Activated CD8-positive, alpha-beta memory T cell treated with anti-CD3 and anti-CD28 coated beads, Interleukin-2, amount 10 ng/mL, durations not matched to agents 7 days and 5 days (primary cell): ENCODE measurements at regions not wholly inside any gene's neighbourhood (a gene's known extent, or its start where the extent isn't known, plus 50 kb on each side); places are given as distances from the start of the nearest gene placed in this dataset.

ENCODE experiments used
- ATAC-seq: fragments of 150-1000 bp; cut with Tn5 transposase; one replicate; pipeline ENCODE4 v1.10.0; 2021; ENCODE audit warnings: moderate library complexity
- CTCF ChIA-PET: fragments of 350-600 bp; sonication (Branson Sonifier 250); formaldehyde crosslinking; loops from one replicate; lab custom pipeline; 2021; ENCODE audit warnings: antibody characterized with exemption; lab: Charles Lee
- DNase-seq: peaks from one replicate; pipeline ENCODE4 v3.0.0-alpha.2; 2020
- H3K27ac Mint-ChIP-seq: one replicate; pipeline ENCODE4 v1.8.0; 2021; ENCODE audit warnings: mild to moderate bottlenecking, mixed read lengths
- H3K27me3 Mint-ChIP-seq: one replicate; pipeline ENCODE4 v1.8.0; 2021; ENCODE audit warnings: mixed read lengths
- H3K36me3 Mint-ChIP-seq: one replicate; pipeline ENCODE4 v1.8.0; 2021; ENCODE audit warnings: mild to moderate bottlenecking, mixed read lengths
- H3K4me1 Mint-ChIP-seq: one replicate; pipeline ENCODE4 v1.8.0; 2021; ENCODE audit warnings: mixed read lengths
- H3K4me3 Mint-ChIP-seq: one replicate; pipeline ENCODE4 v1.8.0; 2021; ENCODE audit warnings: mild to moderate bottlenecking, moderate library complexity, mixed read lengths
- H3K9me3 Mint-ChIP-seq: one replicate; pipeline ENCODE4 v1.8.0; 2022; ENCODE audit warnings: low read depth, mixed read lengths

DNA sequence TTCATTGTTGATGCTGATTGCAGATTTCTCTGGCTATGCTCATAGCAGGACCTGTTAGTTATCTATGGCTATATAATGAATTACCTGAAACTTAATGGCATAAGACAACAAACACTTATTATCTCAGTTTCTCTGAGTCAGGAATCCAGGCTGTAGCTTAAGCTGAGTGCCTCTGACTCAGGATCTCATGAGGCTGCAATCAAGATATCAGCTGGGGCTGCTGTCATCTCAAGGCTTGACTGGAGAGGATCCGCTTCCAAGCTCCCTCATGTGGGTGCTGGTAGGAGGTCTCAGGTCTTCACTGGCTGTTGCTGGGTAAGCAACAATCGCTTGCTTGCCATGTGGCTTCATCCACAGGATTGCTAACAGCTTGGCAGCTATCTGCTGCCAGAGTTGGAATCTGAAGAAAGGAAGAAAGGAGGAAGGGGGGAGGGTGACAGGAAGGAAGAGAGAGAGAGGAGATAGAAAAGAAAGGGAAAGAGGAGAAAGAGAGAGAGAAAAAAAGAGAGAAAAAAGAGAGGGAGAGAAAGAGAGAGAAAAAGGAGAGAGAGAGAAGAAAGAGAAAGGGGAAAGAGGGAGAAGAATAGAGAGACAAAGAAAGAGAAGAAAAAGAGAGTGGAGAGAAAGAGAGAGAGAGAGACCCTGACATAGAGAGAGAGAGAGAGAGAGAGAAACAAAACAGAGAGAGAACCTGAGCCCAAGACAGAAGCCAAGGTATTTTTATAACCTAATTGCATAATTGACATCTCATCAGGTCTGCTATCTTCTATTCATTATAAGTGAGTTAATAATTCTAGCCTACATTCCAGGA, 579.0 kb upstream of the BTBD3 start:
- Mint-ChIP-seq H3K9me3 (peaks cover 9% of the 10 kb centered on the region), H3K36me3 (no peaks in the 10 kb centered on the region), H3K4me3 (no peak overlapping the region), H3K4me1 (no peaks in the 10 kb centered on the region), H3K27ac (no peak overlapping the region), H3K27me3 (no peaks in the 10 kb centered on the region)
- ATAC-seq (no peak), DNase-seq (no peak)
- CTCF ChIA-PET, result no interaction called here

GRCh38 chr20:11344939-11345338, 572.8 kb upstream of the BTBD3 start:
- no peaks in the 10 kb centered on the region for H3K36me3 Mint-ChIP-seq
- no peak for ATAC-seq
- CTCF ChIA-PET, result no interaction called here
- no peak overlapping the region for H3K27ac Mint-ChIP-seq
- H3K9me3 Mint-ChIP-seq, result peaks cover 10% of the 10 kb centered on the region
- H3K4me3 Mint-ChIP-seq, result no peak overlapping the region
- no peak for DNase-seq
- H3K27me3 Mint-ChIP-seq, result no peaks in the 10 kb centered on the region
- H3K4me1 Mint-ChIP-seq, result no peaks in the 10 kb centered on the region

GRCh38 chr20:11347738-11348137, 570.0 kb upstream of the BTBD3 start:
- Mint-ChIP-seq H3K27ac (no peak overlapping the region), H3K9me3 (peaks cover 4% of the 10 kb centered on the region), H3K27me3 (no peaks in the 10 kb centered on the region), H3K4me3 (no peak overlapping the region), H3K36me3 (no peaks in the 10 kb centered on the region), H3K4me1 (no peaks in the 10 kb centered on the region)
- DNase-seq (no peak), ATAC-seq (no peak)
- CTCF ChIA-PET, result no interaction called here

- ATAC-seq, result no peak
- CTCF ChIA-PET, result no interaction called here
- no peak overlapping the region for H3K4me3 Mint-ChIP-seq
- H3K36me3 Mint-ChIP-seq, result no peaks in the 10 kb centered on the region
- peaks cover 2% of the 10 kb centered on the region for H3K9me3 Mint-ChIP-seq
- H3K27me3 Mint-ChIP-seq, result no peaks in the 10 kb centered on the region
- DNase-seq, result no peak
- no peaks in the 10 kb centered on the region for H3K4me1 Mint-ChIP-seq
- no peak overlapping the region for H3K27ac Mint-ChIP-seq
Measured at GRCh38 chr20:11350126-11351005, 567.3 kb upstream of the BTBD3 start.

GRCh38 chr20:11352041-11352440, 565.7 kb upstream of the BTBD3 start:
- H3K27ac Mint-ChIP-seq, result no peak overlapping the region
- no peaks in the 10 kb centered on the region for H3K4me1 Mint-ChIP-seq
- H3K36me3 Mint-ChIP-seq, result no peaks in the 10 kb centered on the region
- H3K27me3 Mint-ChIP-seq, result no peaks in the 10 kb centered on the region
- peaks cover 2% of the 10 kb centered on the region for H3K9me3 Mint-ChIP-seq
- H3K4me3 Mint-ChIP-seq, result no peak overlapping the region
- DNase-seq (no peak), ATAC-seq (no peak)
- CTCF ChIA-PET, result no interaction called here

DNA sequence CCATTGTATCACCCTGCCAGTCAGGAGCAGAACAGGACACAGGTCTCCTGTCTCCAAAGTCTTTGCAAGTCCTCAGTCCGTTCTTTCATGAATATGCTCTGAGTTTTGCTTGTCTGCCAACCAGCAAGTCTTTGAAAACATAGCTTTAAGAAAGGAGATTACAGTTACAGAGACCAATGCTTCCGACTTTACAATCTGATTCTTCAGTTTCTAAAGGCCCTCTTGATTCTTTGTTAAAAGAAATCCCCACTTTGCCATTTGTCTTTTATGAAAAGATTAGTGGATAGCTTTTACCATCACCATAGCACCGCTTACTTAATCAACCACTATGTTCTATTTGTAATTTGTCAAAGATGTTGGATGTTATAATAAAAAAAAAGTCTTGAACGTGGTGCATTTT, 562.8 kb upstream of the BTBD3 start:
- H3K4me3 Mint-ChIP-seq, result no peak overlapping the region
- DNase-seq (no peak), ATAC-seq (no peak)
- H3K4me1 Mint-ChIP-seq, result no peaks in the 10 kb centered on the region
- no peaks in the 10 kb centered on the region for H3K27me3 Mint-ChIP-seq
- no peak overlapping the region for H3K27ac Mint-ChIP-seq
- CTCF ChIA-PET, result no interaction called here
- H3K9me3 Mint-ChIP-seq, result peaks cover 4% of the 10 kb centered on the region
- no peaks in the 10 kb centered on the region for H3K36me3 Mint-ChIP-seq

- no peak for ATAC-seq
- H3K36me3 Mint-ChIP-seq, result no peaks in the 10 kb centered on the region
- CTCF ChIA-PET, result no interaction called here
- H3K27me3 Mint-ChIP-seq, result no peaks in the 10 kb centered on the region
- H3K27ac Mint-ChIP-seq, result no peak overlapping the region
- DNase-seq, result no peak
- no peaks in the 10 kb centered on the region for H3K4me1 Mint-ChIP-seq
- H3K9me3 Mint-ChIP-seq, result peaks cover 6% of the 10 kb centered on the region
- H3K4me3 Mint-ChIP-seq, result no peak overlapping the region
Measured at GRCh38 chr20:11355345-11355744, 562.3 kb upstream of the BTBD3 start.

- no peak overlapping the region for H3K27ac Mint-ChIP-seq
- no peaks in the 10 kb centered on the region for H3K4me1 Mint-ChIP-seq
- H3K36me3 Mint-ChIP-seq, result no peaks in the 10 kb centered on the region
- peaks cover 6% of the 10 kb centered on the region for H3K9me3 Mint-ChIP-seq
- H3K27me3 Mint-ChIP-seq, result no peaks in the 10 kb centered on the region
- H3K4me3 Mint-ChIP-seq, result no peak overlapping the region
- DNase-seq (no peak), ATAC-seq (no peak)
- CTCF ChIA-PET, result no interaction called here
Measured at GRCh38 chr20:11356061-11356460, 561.6 kb upstream of the BTBD3 start.

GRCh38 chr20:11362450-11362849, 555.2 kb upstream of the BTBD3 start:
- no peak for ATAC-seq
- no peaks in the 10 kb centered on the region for H3K4me1 Mint-ChIP-seq

DNA sequence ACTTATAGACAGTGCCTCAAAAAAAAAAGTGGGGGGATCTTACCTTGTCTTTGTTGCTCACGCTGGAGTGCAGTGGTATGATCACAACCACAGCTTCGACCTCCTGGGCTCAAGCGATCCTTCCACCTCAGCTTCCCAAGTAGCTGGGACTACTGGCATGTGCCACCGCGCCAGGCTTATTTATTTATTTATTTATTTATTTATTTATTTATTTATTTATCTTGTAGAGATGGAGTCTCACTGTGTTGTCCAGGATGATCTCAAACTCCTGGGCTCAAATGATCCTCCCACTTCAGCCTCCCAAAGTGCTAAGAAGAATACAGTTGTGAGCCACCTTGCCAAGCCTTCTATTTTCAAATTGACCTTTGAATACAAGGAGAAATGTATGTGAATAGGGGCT, 553.0 kb upstream of the BTBD3 start:
- Mint-ChIP-seq H3K4me1 (no peaks in the 10 kb centered on the region), H3K36me3 (no peaks in the 10 kb centered on the region), H3K9me3 (peaks cover 14% of the 10 kb centered on the region), H3K27me3 (no peaks in the 10 kb centered on the region), H3K27ac (no peak overlapping the region), H3K4me3 (no peak overlapping the region)
- DNase-seq (no peak), ATAC-seq (no peak)
- CTCF ChIA-PET, result no interaction called here

More at GRCh38 chr20:11362450-11362849, 555.2 kb upstream of the BTBD3 start:
- Mint-ChIP-seq H3K9me3 (peaks cover 14% of the 10 kb centered on the region), H3K27ac (no peak overlapping the region), H3K36me3 (no peaks in the 10 kb centered on the region), H3K27me3 (no peaks in the 10 kb centered on the region), H3K4me3 (no peak overlapping the region)
- CTCF ChIA-PET, result no interaction called here
- DNase-seq, result no peak

DNA sequence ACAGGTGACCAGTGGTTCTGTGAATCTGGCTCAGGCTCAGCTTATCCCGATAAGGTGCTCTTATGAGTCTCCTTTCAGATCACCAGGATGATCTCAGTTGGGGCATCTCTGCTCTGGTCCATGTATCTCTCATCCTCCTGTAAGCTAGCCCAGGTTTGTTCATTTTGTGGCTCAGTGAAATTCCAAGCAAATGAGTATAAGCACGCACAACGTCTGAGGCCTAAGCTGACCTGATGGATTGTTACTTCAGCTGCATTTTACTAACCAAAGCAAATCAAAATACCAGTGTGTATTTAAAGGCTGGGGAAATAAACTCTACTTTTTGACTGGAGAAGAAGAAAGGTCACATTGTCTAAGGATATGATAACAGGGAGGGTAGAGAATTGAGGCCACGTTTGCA, 551.0 kb upstream of the BTBD3 start:
- CTCF ChIA-PET, result no interaction called here
- Mint-ChIP-seq H3K36me3 (no peaks in the 10 kb centered on the region), H3K4me3 (no peak overlapping the region), H3K9me3 (peaks cover 9% of the 10 kb centered on the region), H3K27me3 (no peaks in the 10 kb centered on the region), H3K4me1 (no peaks in the 10 kb centered on the region), H3K27ac (no peak overlapping the region)
- DNase-seq (no peak), ATAC-seq (no peak)

- H3K27me3 Mint-ChIP-seq, result no peaks in the 10 kb centered on the region
- peaks cover 6% of the 10 kb centered on the region for H3K9me3 Mint-ChIP-seq
- no peaks in the 10 kb centered on the region for H3K36me3 Mint-ChIP-seq
- no peaks in the 10 kb centered on the region for H3K4me1 Mint-ChIP-seq
- H3K4me3 Mint-ChIP-seq, result no peak overlapping the region
- H3K27ac Mint-ChIP-seq, result no peak overlapping the region
- no peak for ATAC-seq
- CTCF ChIA-PET, result no interaction called here
- no peak for DNase-seq
Measured at GRCh38 chr20:11368499-11368898, 549.2 kb upstream of the BTBD3 start.

GRCh38 chr20:11368965-11369711, 548.6 kb upstream of the BTBD3 start:
- Mint-ChIP-seq H3K27me3 (no peaks in the 10 kb centered on the region), H3K4me3 (no peak overlapping the region), H3K4me1 (no peaks in the 10 kb centered on the region), H3K36me3 (no peaks in the 10 kb centered on the region), H3K9me3 (peaks cover 3% of the 10 kb centered on the region), H3K27ac (no peak overlapping the region)
- ATAC-seq (no peak), DNase-seq (no peak)
- CTCF ChIA-PET, result no interaction called here
